SK-N-SH treated with all-trans-retinoic acid at 6 μM for 48 hours (cell line): ENCODE measurements at regions not wholly inside any gene's neighbourhood (a gene's known extent, or its start where the extent isn't known, plus 50 kb on each side); places are given as distances from the start of the nearest gene placed in this dataset.

Experiments
- ATAC-seq: fragments of 200-7000 bp; cut with Tn5 transposase; 3 replicates; pipeline ENCODE4 v1.9.1; 2020; ENCODE audit warnings: mild to moderate bottlenecking, moderate library complexity
- ARNTL ChIP-seq: fragments of 450-650 bp; formaldehyde crosslinking; IDR thresholded peaks from 2 replicates; pipeline ENCODE4 v1.5.0; 2020; ENCODE audit warnings: low read depth, mild to moderate bottlenecking, moderate library complexity, borderline replicate concordance
- BACH2 ChIP-seq: fragments of 250-450 bp; sonication (Bioruptor Pico); IDR thresholded peaks from 2 replicates; pipeline ENCODE4 v1.9.0; 2021; ENCODE audit warnings: mild to moderate bottlenecking, borderline replicate concordance
- CREB5 ChIP-seq: fragments of 250-450 bp; sonication (Bioruptor Pico); IDR thresholded peaks from 2 replicates; pipeline ENCODE4 v1.5.1; 2020; ENCODE audit warnings: low read depth, mild to moderate bottlenecking, moderate library complexity
- CSDC2 ChIP-seq: fragments of 250-450 bp; sonication (Bioruptor Pico); IDR thresholded peaks from 2 replicates; pipeline ENCODE4 v1.5.0; 2020; ENCODE audit warnings: mild to moderate bottlenecking, moderate library complexity
- ESRRG ChIP-seq: fragments of 250-450 bp; sonication (Bioruptor Pico); IDR thresholded peaks from 2 replicates; pipeline ENCODE4 v1.6.1; 2021; ENCODE audit warnings: mild to moderate bottlenecking
- GLIS3 ChIP-seq: fragments of 250-450 bp; sonication (Bioruptor Pico); IDR thresholded peaks from 2 replicates; pipeline ENCODE4 v1.5.0; 2020; ENCODE audit warnings: mild to moderate bottlenecking, moderate library complexity
- ISL1 ChIP-seq: fragments of 250-450 bp; sonication (Bioruptor Pico); IDR thresholded peaks from 2 replicates; pipeline ENCODE4 v2.1.2; 2022; ENCODE audit warnings: mild to moderate bottlenecking, moderate library complexity
- OSR1 ChIP-seq: fragments of 250-450 bp; sonication (Bioruptor Pico); IDR thresholded peaks from 2 replicates; pipeline ENCODE4 v1.8.0; 2022; ENCODE audit warnings: moderate library complexity, mild to moderate bottlenecking, inconsistent platforms
- POU6F1 ChIP-seq: fragments of 250-450 bp; sonication (Bioruptor Pico); IDR thresholded peaks from 2 replicates; pipeline ENCODE4 v1.8.0; 2021; ENCODE audit warnings: low read depth, mild to moderate bottlenecking, moderate library complexity, borderline replicate concordance
- PPARA ChIP-seq: fragments of 250-450 bp; sonication (Bioruptor Pico); IDR thresholded peaks from 2 replicates; pipeline ENCODE4 v1.5.0; 2020; ENCODE audit warnings: mild to moderate bottlenecking, borderline replicate concordance
- RARB ChIP-seq: fragments of 250-450 bp; sonication (Bioruptor Pico); IDR thresholded peaks from 2 replicates; pipeline ENCODE4 v1.8.0; 2021; ENCODE audit warnings: mild to moderate bottlenecking, moderate library complexity
- SNAI2 ChIP-seq: fragments of 250-450 bp; sonication (Bioruptor Pico); IDR thresholded peaks from 2 replicates; pipeline ENCODE4 v1.5.0; 2020; ENCODE audit warnings: mild to moderate bottlenecking, moderate library complexity
- TOX ChIP-seq: fragments of 250-450 bp; sonication (Bioruptor Pico); IDR thresholded peaks from 2 replicates; pipeline ENCODE4 v1.8.0; 2021; ENCODE audit warnings: mild to moderate bottlenecking, moderate library complexity, borderline replicate concordance
- TSHZ2 ChIP-seq: fragments of 250-450 bp; sonication (Bioruptor Pico); IDR thresholded peaks from 2 replicates; pipeline ENCODE4 v1.5.0; 2020; ENCODE audit warnings: mild to moderate bottlenecking, moderate library complexity
- ZC3H10 ChIP-seq: fragments of 250-450 bp; sonication (Bioruptor Pico); IDR thresholded peaks from 2 replicates; pipeline ENCODE4 v1.5.1; 2021; ENCODE audit warnings: mild to moderate bottlenecking, moderate library complexity
- ZFP3 ChIP-seq: fragments of 250-450 bp; sonication (Bioruptor Pico); IDR thresholded peaks from 2 replicates; pipeline ENCODE4 v1.5.0; 2020; ENCODE audit warnings: mild to moderate bottlenecking, moderate library complexity
- ZNF565 ChIP-seq: fragments of 450-650 bp; formaldehyde crosslinking; conservative IDR thresholded peaks from 2 replicates; pipeline ENCODE4 v1.5.0; 2020; ENCODE audit warnings: low read depth, mild to moderate bottlenecking, moderate library complexity
- ZNF70 ChIP-seq: fragments of 450-650 bp; formaldehyde crosslinking; IDR thresholded peaks from 2 replicates; pipeline ENCODE4 v1.5.0; 2020; ENCODE audit warnings: mild to moderate bottlenecking, moderate library complexity
- ZNF8 ChIP-seq: fragments of 450-650 bp; formaldehyde crosslinking; IDR thresholded peaks from 2 replicates; pipeline ENCODE4 v1.5.0; 2020; ENCODE audit warnings: mild to moderate bottlenecking, moderate library complexity
- TF ChIP-seq, protein P1 (sequence below): fragments of 250-450 bp; sonication (Bioruptor Pico); IDR thresholded peaks from 2 replicates; pipeline ENCODE4 v1.8.0; 2020; ENCODE audit warnings: mild to moderate bottlenecking, moderate library complexity, borderline replicate concordance
- TF ChIP-seq, protein P2 (sequence below): fragments of 250-450 bp; sonication (Bioruptor Pico); IDR thresholded peaks from 2 replicates; pipeline ENCODE4 v1.5.1; 2021; ENCODE audit warnings: mild to moderate bottlenecking, moderate library complexity

DNA sequence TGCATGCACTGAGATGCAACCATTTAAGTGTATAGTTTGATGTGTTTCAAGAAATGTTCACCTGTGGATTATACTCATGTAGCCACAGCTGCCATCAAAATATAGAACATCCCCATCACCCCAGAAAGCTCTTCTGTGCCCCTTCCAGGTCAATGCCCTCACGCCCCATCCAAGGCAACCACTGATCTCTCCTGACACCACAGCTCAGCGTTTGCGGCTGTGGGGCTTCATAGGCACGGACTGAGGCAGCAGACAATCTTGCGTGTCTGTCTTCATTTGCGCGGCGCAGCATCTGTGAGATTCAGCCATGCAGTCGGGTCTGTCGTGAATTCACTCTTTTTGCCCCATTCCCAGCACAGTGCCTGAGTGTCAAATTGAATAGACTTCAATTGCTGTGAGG is 153.8 kb upstream of the UQCRFS1 start:
- TF ChIP-seq TOX (no peak), POU6F1 (CRISPR knock-in tag) (no peak), PPARA (CRISPR knock-in tag) (no peak)
- TF ChIP-seq, all 23 proteins: peak for 0
- ATAC-seq, result no peak

- TF ChIP-seq, protein P1, sequence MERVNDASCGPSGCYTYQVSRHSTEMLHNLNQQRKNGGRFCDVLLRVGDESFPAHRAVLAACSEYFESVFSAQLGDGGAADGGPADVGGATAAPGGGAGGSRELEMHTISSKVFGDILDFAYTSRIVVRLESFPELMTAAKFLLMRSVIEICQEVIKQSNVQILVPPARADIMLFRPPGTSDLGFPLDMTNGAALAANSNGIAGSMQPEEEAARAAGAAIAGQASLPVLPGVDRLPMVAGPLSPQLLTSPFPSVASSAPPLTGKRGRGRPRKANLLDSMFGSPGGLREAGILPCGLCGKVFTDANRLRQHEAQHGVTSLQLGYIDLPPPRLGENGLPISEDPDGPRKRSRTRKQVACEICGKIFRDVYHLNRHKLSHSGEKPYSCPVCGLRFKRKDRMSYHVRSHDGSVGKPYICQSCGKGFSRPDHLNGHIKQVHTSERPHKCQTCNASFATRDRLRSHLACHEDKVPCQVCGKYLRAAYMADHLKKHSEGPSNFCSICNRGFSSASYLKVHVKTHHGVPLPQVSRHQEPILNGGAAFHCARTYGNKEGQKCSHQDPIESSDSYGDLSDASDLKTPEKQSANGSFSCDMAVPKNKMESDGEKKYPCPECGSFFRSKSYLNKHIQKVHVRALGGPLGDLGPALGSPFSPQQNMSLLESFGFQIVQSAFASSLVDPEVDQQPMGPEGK, result no peak
- TF ChIP-seq SNAI2 (CRISPR knock-in tag), result no peak
- TF ChIP-seq ZC3H10 (CRISPR knock-in tag), result no peak
- TF ChIP-seq ZNF70, result no peak
- no peak for TF ChIP-seq ISL1
- no peak for TF ChIP-seq ARNTL (CRISPR knock-in tag)
- no peak for TF ChIP-seq RARB
- TF ChIP-seq CSDC2 (CRISPR knock-in tag), result no peak
- TF ChIP-seq ZFP3 (CRISPR knock-in tag), result no peak
- no peak for TF ChIP-seq PPARA (CRISPR knock-in tag)
- TF ChIP-seq BACH2 (CRISPR knock-in tag), result no peak
- no peak for ATAC-seq
Observed at GRCh38 chr19:29367791-29368222, 154.9 kb upstream of the UQCRFS1 start.

DNA sequence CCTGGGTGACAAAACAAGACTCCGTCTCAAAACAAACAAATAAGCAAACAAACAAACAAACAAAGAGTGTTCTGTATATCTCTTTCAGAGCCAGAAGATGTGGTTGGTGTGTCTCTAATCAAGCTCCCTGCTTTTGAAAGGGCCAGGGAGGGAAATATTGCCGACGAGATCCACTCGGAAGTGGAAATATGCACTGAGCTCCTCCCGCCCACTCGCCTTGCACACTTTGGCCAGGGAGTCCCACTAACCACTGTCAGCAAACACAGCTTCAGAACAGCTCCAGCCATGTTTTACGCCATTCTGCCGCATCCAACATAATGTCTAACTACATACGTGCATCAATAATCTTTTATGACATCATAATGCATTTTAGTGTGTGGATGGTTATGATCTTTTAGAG is 155.5 kb upstream of the VSTM2B start:
- no peak for TF ChIP-seq ZC3H10 (CRISPR knock-in tag)
- TF ChIP-seq ZFP3 (CRISPR knock-in tag), result no peak
- TF ChIP-seq CREB5 (CRISPR knock-in tag), result no peak
- TF ChIP-seq GLIS3 (CRISPR knock-in tag), result no peak
- TF ChIP-seq, protein P2, sequence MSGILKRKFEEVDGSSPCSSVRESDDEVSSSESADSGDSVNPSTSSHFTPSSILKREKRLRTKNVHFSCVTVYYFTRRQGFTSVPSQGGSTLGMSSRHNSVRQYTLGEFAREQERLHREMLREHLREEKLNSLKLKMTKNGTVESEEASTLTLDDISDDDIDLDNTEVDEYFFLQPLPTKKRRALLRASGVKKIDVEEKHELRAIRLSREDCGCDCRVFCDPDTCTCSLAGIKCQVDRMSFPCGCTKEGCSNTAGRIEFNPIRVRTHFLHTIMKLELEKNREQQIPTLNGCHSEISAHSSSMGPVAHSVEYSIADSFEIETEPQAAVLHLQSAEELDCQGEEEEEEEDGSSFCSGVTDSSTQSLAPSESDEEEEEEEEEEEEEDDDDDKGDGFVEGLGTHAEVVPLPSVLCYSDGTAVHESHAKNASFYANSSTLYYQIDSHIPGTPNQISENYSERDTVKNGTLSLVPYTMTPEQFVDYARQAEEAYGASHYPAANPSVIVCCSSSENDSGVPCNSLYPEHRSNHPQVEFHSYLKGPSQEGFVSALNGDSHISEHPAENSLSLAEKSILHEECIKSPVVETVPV, result no peak
- no peak for TF ChIP-seq CSDC2 (CRISPR knock-in tag)
- no peak for TF ChIP-seq POU6F1 (CRISPR knock-in tag)
- no peak for ATAC-seq

- ATAC-seq, result no peak
- TF ChIP-seq ESRRG (CRISPR knock-in tag), result no peak
- TF ChIP-seq OSR1 (CRISPR knock-in tag), result no peak
- no peak for TF ChIP-seq CREB5 (CRISPR knock-in tag)
- no peak for TF ChIP-seq GLIS3 (CRISPR knock-in tag)
- TF ChIP-seq, protein P1, result no peak
- TF ChIP-seq ZNF8 (CRISPR knock-in tag), result no peak
- TF ChIP-seq ZC3H10 (CRISPR knock-in tag), result no peak
- TF ChIP-seq ARNTL (CRISPR knock-in tag), result no peak
- no peak for TF ChIP-seq BACH2 (CRISPR knock-in tag)
- no peak for TF ChIP-seq ISL1
- TF ChIP-seq TSHZ2, result no peak
- no peak for TF ChIP-seq ZNF565
Observed at GRCh38 chr19:29371251-29372090, 154.3 kb upstream of the VSTM2B start.
